Naive thymus-derived CD4-positive, alpha-beta T cell (primary cell): ENCODE measurements at regions not wholly inside any gene's neighbourhood (a gene's known extent, or its start where the extent isn't known, plus 50 kb on each side); places are given as distances from the start of the nearest gene placed in this dataset.
"Not testable (repeated sequence)": the region's sequence is repeated elsewhere in the genome, so short reads cannot be mapped to it uniquely, and the experiment has no call there.

Experiments
- ATAC-seq: fragments of 150-1000 bp; cut with Tn5 transposase; 2 replicates; pipeline ENCODE4 v1.10.0; 2021; ENCODE audit warnings: mild to moderate bottlenecking, moderate library complexity
- CTCF ChIA-PET: fragments of 350-600 bp; sonication (Branson Sonifier 250); formaldehyde crosslinking; loops from one replicate; lab custom pipeline; 2021; ENCODE audit warnings: antibody characterized with exemption; lab: Charles Lee
- POLR2A ChIA-PET: fragments of 350-600 bp; sonication (Branson Sonifier 250); formaldehyde crosslinking; loops from one replicate; lab custom pipeline; 2021; ENCODE audit warnings: antibody characterized with exemption, inconsistent platforms; lab: Charles Lee
- DNase-seq, 9 donors: peaks; one replicate each; pipeline versions ENCODE4 v3.0.0 to v3.0.0-alpha.2; 2020 to 2022; ENCODE audit warnings: mixed read lengths in 1 of 9
- H3K27ac ChIP-seq: one replicate; pipeline ENCODE4 v1.7.0; 2013; ENCODE audit warnings: mild to moderate bottlenecking, low read depth, low read length, moderate library complexity
- H3K27me3 ChIP-seq, 2 donors: one replicate each; pipeline ENCODE4 v1.7.0; 2013; ENCODE audit warnings: low read length in 2 of 2, mild to moderate bottlenecking in 2 of 2, moderate library complexity in 2 of 2; ENCODE audit not compliant: control insufficient read depth in 2 of 2, insufficient read depth in 2 of 2
- H3K36me3 ChIP-seq, 3 experiments: 1 replicate in 2 of 3; 2 replicates in 1 of 3; pipeline ENCODE4 v1.7.0; 2013; ENCODE audit warnings: low read length in 3 of 3, mild to moderate bottlenecking in 3 of 3, moderate library complexity in 1 of 3; ENCODE audit not compliant: insufficient read depth in 3 of 3, control insufficient read depth in 2 of 3
- H3K4me1 ChIP-seq, 2 donors: one replicate each; pipeline ENCODE4 v1.7.0; 2013; ENCODE audit warnings: low read length in 2 of 2, mild to moderate bottlenecking in 2 of 2, moderate library complexity in 1 of 2; ENCODE audit not compliant: control insufficient read depth in 2 of 2, insufficient read depth in 2 of 2
- H3K4me3 ChIP-seq: 2 replicates; pipeline ENCODE4 v1.7.0; 2013; ENCODE audit warnings: mild to moderate bottlenecking, low read length
- H3K9me3 ChIP-seq, 3 experiments: 1 replicate in 2 of 3; 2 replicates in 1 of 3; pipeline ENCODE4 v1.7.0; 2013; ENCODE audit warnings: low read length in 3 of 3; ENCODE audit not compliant: control insufficient read depth in 2 of 3
- H3K27ac Mint-ChIP-seq, 9 donors: one replicate each; pipeline ENCODE4 v1.8.0; 2020 to 2022; ENCODE audit warnings: mixed read lengths in 9 of 9, mild to moderate bottlenecking in 8 of 9, moderate library complexity in 5 of 9, inconsistent platforms in 2 of 9
- H3K27me3 Mint-ChIP-seq, 5 donors: one replicate each; pipeline ENCODE4 v1.8.0; 2021 to 2022; ENCODE audit warnings: mixed read lengths in 5 of 5, mild to moderate bottlenecking in 1 of 5
- H3K36me3 Mint-ChIP-seq, 5 donors: one replicate each; pipeline ENCODE4 v1.8.0; 2020 to 2022; ENCODE audit warnings: mixed read lengths in 5 of 5, mild to moderate bottlenecking in 3 of 5, inconsistent platforms in 1 of 5
- H3K4me1 Mint-ChIP-seq, 7 donors: one replicate each; pipeline ENCODE4 v1.8.0; 2020 to 2022; ENCODE audit warnings: mixed read lengths in 7 of 7, mild to moderate bottlenecking in 3 of 7, inconsistent platforms in 1 of 7
- H3K4me3 Mint-ChIP-seq, 10 donors: one replicate each; pipeline ENCODE4 v1.8.0; 2020 to 2022; ENCODE audit warnings: mild to moderate bottlenecking in 10 of 10, mixed read lengths in 10 of 10, moderate library complexity in 6 of 10, inconsistent platforms in 2 of 10
- H3K9me3 Mint-ChIP-seq, 11 donors: one replicate each; pipeline ENCODE4 v1.8.0; 2020 to 2022; ENCODE audit warnings: mixed read lengths in 11 of 11, mild to moderate bottlenecking in 4 of 11, inconsistent platforms in 1 of 11, moderate library complexity in 1 of 11
- intact Hi-C, 2 donors: fragments of 100-400 bp; cut with micrococcal nuclease; formaldehyde crosslinking; loops; one replicate each; pipeline ENCODE4 v1.15.1; 2023

- intact Hi-C loops, result no loop called here
- Mint-ChIP-seq H3K27ac (peak overlapping the region in 2 of 9 donors; percentile 38 to 57), H3K27me3 (no peaks in the 10 kb centered on the region)
These were observed 135.4 kb downstream of the HAUS1 start for GRCh38 chr18:46239549-46239948.

GRCh38 chr18:46239998-46240397 is 135.8 kb downstream of the HAUS1 start:
- Mint-ChIP-seq H3K9me3 (no peaks in the 10 kb centered on the region), H3K27me3 (no peaks in the 10 kb centered on the region), H3K4me1 (peaks cover 11 to 71% (median 55%) of the 10 kb centered on the region in 7 donors), H3K27ac (peak overlapping the region in 1 of 9 donors; percentile 57), H3K36me3 (peaks cover 0 to 28% (median 24%) of the 10 kb centered on the region in 5 donors), H3K4me3 (no peak overlapping the region)
- CTCF ChIA-PET, result interaction anchor here (1.4 kb wide), 1 partner anchor 66 kb away, joined by 3 read pairs; a partner anchor contains a TSS
- H3K4me1 ChIP-seq, result peaks cover 0 to 9% of the 10 kb centered on the region in 2 donors
- H3K4me3 ChIP-seq, result no peak overlapping the region
- no peak overlapping the region for H3K27ac ChIP-seq
- DNase-seq (no peak), ATAC-seq (no peak)
- POLR2A ChIA-PET, result no interaction called here
- H3K36me3 ChIP-seq, result no peaks in the 10 kb centered on the region
- no peaks in the 10 kb centered on the region for H3K27me3 ChIP-seq
- intact Hi-C loops, result no loop called here
- H3K9me3 ChIP-seq, result no peaks in the 10 kb centered on the region

More at GRCh38 chr18:46239549-46239948, 135.4 kb downstream of the HAUS1 start:
- H3K9me3 ChIP-seq, result no peaks in the 10 kb centered on the region
- H3K4me3 ChIP-seq, result no peak overlapping the region
- no peak overlapping the region for H3K27ac ChIP-seq
- DNase-seq (no peak), ATAC-seq (no peak)
- H3K4me1 ChIP-seq, result peaks cover 0 to 13% of the 10 kb centered on the region in 2 donors
- H3K36me3 ChIP-seq, result no peaks in the 10 kb centered on the region
- Mint-ChIP-seq H3K9me3 (no peaks in the 10 kb centered on the region), H3K4me1 (peaks cover 15 to 76% (median 59%) of the 10 kb centered on the region in 7 donors), H3K36me3 (peaks cover 0 to 30% (median 26%) of the 10 kb centered on the region in 5 donors), H3K4me3 (no peak overlapping the region)
- CTCF ChIA-PET, result interaction anchor here (1.4 kb wide), 1 partner anchor 66 kb away, joined by 3 read pairs; a partner anchor contains a TSS
- H3K27me3 ChIP-seq, result no peaks in the 10 kb centered on the region
- POLR2A ChIA-PET, result no interaction called here

- POLR2A ChIA-PET, result interaction anchor here (0.6 kb wide), 1 partner anchor 10 kb away, joined by 4 read pairs; no protein-coding TSS in a partner anchor
These were observed 137.2 kb downstream of the HAUS1 start for GRCh38 chr18:46241393-46241792.

GRCh38 chr18:46242183-46242582 is 138.0 kb downstream of the HAUS1 start:
- POLR2A ChIA-PET, result no interaction called here

More at GRCh38 chr18:46241393-46241792, 137.2 kb downstream of the HAUS1 start:
- H3K36me3 ChIP-seq, H3K27ac ChIP-seq, ATAC-seq, H3K4me3 Mint-ChIP-seq, H3K27me3 Mint-ChIP-seq, H3K9me3 ChIP-seq, intact Hi-C loops, H3K9me3 Mint-ChIP-seq, H3K27me3 ChIP-seq, CTCF ChIA-PET, H3K4me3 ChIP-seq, DNase-seq, H3K27ac Mint-ChIP-seq, H3K4me1 ChIP-seq: not testable (repeated sequence)
- Mint-ChIP-seq H3K36me3 (peaks cover 0 to 25% (median 18%) of the 10 kb centered on the region in 5 donors), H3K4me1 (peaks cover 11 to 68% (median 52%) of the 10 kb centered on the region in 7 donors)

GRCh38 chr18:46243095-46243494 is 138.9 kb downstream of the HAUS1 start:
- intact Hi-C loops, result no loop called here
- peaks cover 14 to 69% (median 54%) of the 10 kb centered on the region in 7 donors for H3K4me1 Mint-ChIP-seq
- H3K4me3 Mint-ChIP-seq, result no peak overlapping the region

More at GRCh38 chr18:46242183-46242582, 138.0 kb downstream of the HAUS1 start:
- Histone ChIP-seq H3K9me3 (no peaks in the 10 kb centered on the region), H3K27me3 (no peaks in the 10 kb centered on the region), H3K36me3 (no peaks in the 10 kb centered on the region), H3K4me1 (peaks cover 0 to 3% of the 10 kb centered on the region in 2 donors), H3K4me3 (no peak overlapping the region), H3K27ac (no peak overlapping the region)
- Mint-ChIP-seq H3K27me3 (no peaks in the 10 kb centered on the region), H3K4me1 (peaks cover 11 to 70% (median 54%) of the 10 kb centered on the region in 7 donors), H3K4me3 (no peak overlapping the region), H3K36me3 (peaks cover 0 to 19% (median 15%) of the 10 kb centered on the region in 5 donors), H3K27ac (no peak overlapping the region), H3K9me3 (no peaks in the 10 kb centered on the region)
- ATAC-seq (no peak), DNase-seq (no peak)
- intact Hi-C loops, result no loop called here
- CTCF ChIA-PET, result no interaction called here

GRCh38 chr18:46243673-46244072 is 139.5 kb downstream of the HAUS1 start:
- peak overlapping the region in 4 of 9 donors; percentile 7 to 97 (median 58) for H3K27ac Mint-ChIP-seq
- no peaks in the 10 kb centered on the region for H3K9me3 Mint-ChIP-seq
- intact Hi-C loops, result no loop called here

More at GRCh38 chr18:46243095-46243494, 138.9 kb downstream of the HAUS1 start:
- H3K27ac Mint-ChIP-seq, result peak overlapping the region in 2 of 9 donors; percentile 28 to 32
- peaks cover 0 to 3% of the 10 kb centered on the region in 2 donors for H3K4me1 ChIP-seq
- no peaks in the 10 kb centered on the region for H3K36me3 ChIP-seq
- peaks cover 0 to 20% (median 15%) of the 10 kb centered on the region in 5 donors for H3K36me3 Mint-ChIP-seq
- H3K27me3 Mint-ChIP-seq, result no peaks in the 10 kb centered on the region
- no peaks in the 10 kb centered on the region for H3K27me3 ChIP-seq
- CTCF ChIA-PET, result no interaction called here
- DNase-seq (no peak), ATAC-seq (no peak)
- POLR2A ChIA-PET, result no interaction called here
- H3K9me3 Mint-ChIP-seq, result no peaks in the 10 kb centered on the region
- H3K4me3 ChIP-seq, result no peak overlapping the region
- H3K9me3 ChIP-seq, result no peaks in the 10 kb centered on the region
- no peak overlapping the region for H3K27ac ChIP-seq

More at GRCh38 chr18:46243673-46244072, 139.5 kb downstream of the HAUS1 start:
- Mint-ChIP-seq H3K4me3 (no peak overlapping the region), H3K27me3 (no peaks in the 10 kb centered on the region), H3K36me3 (peaks cover 0 to 23% (median 17%) of the 10 kb centered on the region in 5 donors), H3K4me1 (peaks cover 15 to 72% (median 57%) of the 10 kb centered on the region in 7 donors)
- no peaks in the 10 kb centered on the region for H3K27me3 ChIP-seq
- ATAC-seq, result no peak
- no peaks in the 10 kb centered on the region for H3K9me3 ChIP-seq
- ChIA-PET CTCF (no interaction called here), POLR2A (no interaction called here)
- DNase-seq, result no peak
- no peaks in the 10 kb centered on the region for H3K36me3 ChIP-seq
- H3K4me1 ChIP-seq, result peaks cover 0 to 3% of the 10 kb centered on the region in 2 donors
- H3K4me3 ChIP-seq, result no peak overlapping the region
- no peak overlapping the region for H3K27ac ChIP-seq
